GM18502 (cell line): ENCODE measurements at regions not wholly inside any gene's neighbourhood (a gene's known extent, or its start where the extent isn't known, plus 50 kb on each side); places are given as distances from the start of the nearest gene placed in this dataset.
"Not testable (repeated sequence)": the region's sequence is repeated elsewhere in the genome, so short reads cannot be mapped to it uniquely, and the experiment has no call there.

Experiments
- ATAC-seq: cut with Tn5 transposase; IDR thresholded peaks from one replicate; pipeline ENCODE4 v1.9.1; 2021; ENCODE audit warnings: mild to moderate bottlenecking; ENCODE audit not compliant: unreplicated experiment, poor library complexity

GRCh38 chr10:47646686-47647273, 116.6 kb downstream of the SYT15B start:
- not testable (repeated sequence) for ATAC-seq

GRCh38 chr10:47626975-47627374, 103.5 kb upstream of the AGAP9 start:
- ATAC-seq, result not testable (repeated sequence)

GRCh38 chr10:47622719-47623118, 99.3 kb upstream of the AGAP9 start:
- not testable (repeated sequence) for ATAC-seq

- not testable (repeated sequence) for ATAC-seq
These were observed 96.0 kb upstream of the AGAP9 start for GRCh38 chr10:47619300-47620012.

- not testable (repeated sequence) for ATAC-seq
These were observed 85.9 kb upstream of the AGAP9 start for GRCh38 chr10:47609311-47609710.

GRCh38 chr10:47605791-47606773, 82.6 kb upstream of the AGAP9 start:
- ATAC-seq, result not testable (repeated sequence)

- not testable (repeated sequence) for ATAC-seq
These were observed 77.2 kb upstream of the AGAP9 start for GRCh38 chr10:47600604-47601003.

GRCh38 chr10:47600127-47600526, 76.7 kb upstream of the AGAP9 start:
- ATAC-seq, result not testable (repeated sequence)

GRCh38 chr10:47599657-47600056, 76.2 kb upstream of the AGAP9 start:
- ATAC-seq, result not testable (repeated sequence)

GRCh38 chr10:47593805-47594204, 70.4 kb upstream of the AGAP9 start:
- ATAC-seq, result not testable (repeated sequence)

GRCh38 chr10:47593129-47593528, 69.7 kb upstream of the AGAP9 start:
- not testable (repeated sequence) for ATAC-seq

GRCh38 chr10:47590956-47591355, 67.5 kb upstream of the AGAP9 start:
- not testable (repeated sequence) for ATAC-seq

- not testable (repeated sequence) for ATAC-seq
These were observed 67.1 kb upstream of the AGAP9 start for GRCh38 chr10:47590534-47590933.

GRCh38 chr10:47582051-47582450, 58.6 kb upstream of the AGAP9 start:
- ATAC-seq, result not testable (repeated sequence)

GRCh38 chr10:47580063-47580462, 56.6 kb upstream of the AGAP9 start:
- not testable (repeated sequence) for ATAC-seq

GRCh38 chr10:47578547-47578946, 55.1 kb upstream of the AGAP9 start:
- peak; percentile 48 for ATAC-seq
